ENCODE measurements at regions not wholly inside any gene's neighbourhood (a gene's known extent, or its start where the extent isn't known, plus 50 kb on each side); places are given as distances from the start of the nearest gene placed in this dataset.

DNA sequence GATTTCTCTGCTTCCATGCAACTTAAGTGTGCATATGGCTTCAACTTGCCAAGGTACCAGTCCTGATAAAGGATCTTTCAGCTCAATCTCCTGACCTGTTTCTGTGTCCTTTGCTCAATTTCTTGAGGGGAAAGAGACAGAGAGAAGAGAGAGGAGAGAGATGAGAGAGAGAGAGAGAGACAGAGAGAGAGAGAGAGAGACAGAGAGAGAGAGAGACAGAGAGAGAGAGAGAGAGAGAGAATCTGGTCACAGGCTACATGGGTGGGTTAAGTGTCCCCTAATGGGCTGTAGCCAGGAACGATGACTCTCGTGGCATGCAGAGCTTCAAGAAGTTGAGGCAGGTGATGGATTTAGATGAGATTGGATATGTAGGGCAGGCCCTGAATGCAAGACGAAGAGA, 335.2 kb upstream of the PRKCQ start:
- ATAC-seq (no peak), DNase-seq (ENCODE audit: low read depth, low spot score) (no peak)
- POLR2A ChIA-PET: no interaction called here
- Histone ChIP-seq H3K9ac (ENCODE audit: low read length) (no peak overlapping the region), H3K79me2 (ENCODE audit: insufficient read depth, low read length) (no peaks in the 10 kb centered on the region), H3K9me3 (ENCODE audit: control insufficient read depth in 1 of 2, insufficient read depth in 1 of 2, low read depth in 1 of 2, low read length in 2 of 2) (no peaks in the 10 kb centered on the region), H3K36me3 (ENCODE audit: control insufficient read depth in 1 of 2, insufficient read depth in 2 of 2, low read length in 2 of 2) (no peaks in the 10 kb centered on the region), H3K27me3 (ENCODE audit: insufficient read depth, low read length) (peaks cover 18% of the 10 kb centered on the region), H4K20me1 (ENCODE audit: insufficient read depth) (no peaks in the 10 kb centered on the region), H3K4me3 (replicated peaks in 1 of 2; ENCODE audit: low read depth in 1 of 2, low read length in 2 of 2) (no peak overlapping the region), H3K9me2 (ENCODE audit: insufficient read depth) (no peaks in the 10 kb centered on the region), H3K27ac (ENCODE audit: low read depth, low read length) (no peak overlapping the region), H3K4me2 (ENCODE audit: low read length) (no peak overlapping the region), H2AFZ (ENCODE audit: low read depth, low read length, poor library complexity, severe bottlenecking) (no peak overlapping the region), H3K4me1 (ENCODE audit: control insufficient read depth in 1 of 2, insufficient read depth in 2 of 2, low read length in 2 of 2) (no peaks in the 10 kb centered on the region)
- no peak for TF ChIP-seq ELF1 (IDR thresholded peaks at IDR 0.05; ENCODE audit: borderline replicate concordance, low read depth)
- TF ChIP-seq ZFX (IDR thresholded peaks at IDR 0.05): no peak
- TF ChIP-seq CEBPB (IDR thresholded peaks at IDR 0.05; ENCODE audit: low read depth): no peak
- TF ChIP-seq, protein P1, sequence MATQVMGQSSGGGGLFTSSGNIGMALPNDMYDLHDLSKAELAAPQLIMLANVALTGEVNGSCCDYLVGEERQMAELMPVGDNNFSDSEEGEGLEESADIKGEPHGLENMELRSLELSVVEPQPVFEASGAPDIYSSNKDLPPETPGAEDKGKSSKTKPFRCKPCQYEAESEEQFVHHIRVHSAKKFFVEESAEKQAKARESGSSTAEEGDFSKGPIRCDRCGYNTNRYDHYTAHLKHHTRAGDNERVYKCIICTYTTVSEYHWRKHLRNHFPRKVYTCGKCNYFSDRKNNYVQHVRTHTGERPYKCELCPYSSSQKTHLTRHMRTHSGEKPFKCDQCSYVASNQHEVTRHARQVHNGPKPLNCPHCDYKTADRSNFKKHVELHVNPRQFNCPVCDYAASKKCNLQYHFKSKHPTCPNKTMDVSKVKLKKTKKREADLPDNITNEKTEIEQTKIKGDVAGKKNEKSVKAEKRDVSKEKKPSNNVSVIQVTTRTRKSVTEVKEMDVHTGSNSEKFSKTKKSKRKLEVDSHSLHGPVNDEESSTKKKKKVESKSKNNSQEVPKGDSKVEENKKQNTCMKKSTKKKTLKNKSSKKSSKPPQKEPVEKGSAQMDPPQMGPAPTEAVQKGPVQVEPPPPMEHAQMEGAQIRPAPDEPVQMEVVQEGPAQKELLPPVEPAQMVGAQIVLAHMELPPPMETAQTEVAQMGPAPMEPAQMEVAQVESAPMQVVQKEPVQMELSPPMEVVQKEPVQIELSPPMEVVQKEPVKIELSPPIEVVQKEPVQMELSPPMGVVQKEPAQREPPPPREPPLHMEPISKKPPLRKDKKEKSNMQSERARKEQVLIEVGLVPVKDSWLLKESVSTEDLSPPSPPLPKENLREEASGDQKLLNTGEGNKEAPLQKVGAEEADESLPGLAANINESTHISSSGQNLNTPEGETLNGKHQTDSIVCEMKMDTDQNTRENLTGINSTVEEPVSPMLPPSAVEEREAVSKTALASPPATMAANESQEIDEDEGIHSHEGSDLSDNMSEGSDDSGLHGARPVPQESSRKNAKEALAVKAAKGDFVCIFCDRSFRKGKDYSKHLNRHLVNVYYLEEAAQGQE (IDR thresholded peaks at IDR 0.05; ENCODE audit: low read depth): no peak
- no peak for TF ChIP-seq TCF7L2 (IDR thresholded peaks at IDR 0.05; ENCODE audit: borderline replicate concordance, extremely low read depth, insufficient read depth, insufficient read length)
- TF ChIP-seq CBX3 (IDR thresholded peaks at IDR 0.05; ENCODE audit: low read depth): no peak
- no peak for TF ChIP-seq FOSL1 (IDR thresholded peaks at IDR 0.05; ENCODE audit: low read depth)
- no peak for TF ChIP-seq SIN3A (IDR thresholded peaks at IDR 0.05; ENCODE audit: low read depth)
- no peak for TF ChIP-seq EGR1 (IDR thresholded peaks at IDR 0.05; ENCODE audit: low read depth)
- no peak for TF ChIP-seq EZH2phosphoT487 (IDR thresholded peaks at IDR 0.05; ENCODE audit: borderline replicate concordance)
- TF ChIP-seq EZH2 (IDR thresholded peaks at IDR 0.05): no peak
- TF ChIP-seq, protein P2, sequence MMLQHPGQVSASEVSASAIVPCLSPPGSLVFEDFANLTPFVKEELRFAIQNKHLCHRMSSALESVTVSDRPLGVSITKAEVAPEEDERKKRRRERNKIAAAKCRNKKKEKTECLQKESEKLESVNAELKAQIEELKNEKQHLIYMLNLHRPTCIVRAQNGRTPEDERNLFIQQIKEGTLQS (IDR thresholded peaks at IDR 0.05): no peak
- TF ChIP-seq SP1 (IDR thresholded peaks at IDR 0.05; ENCODE audit: low read depth): no peak
- TF ChIP-seq, protein P3, sequence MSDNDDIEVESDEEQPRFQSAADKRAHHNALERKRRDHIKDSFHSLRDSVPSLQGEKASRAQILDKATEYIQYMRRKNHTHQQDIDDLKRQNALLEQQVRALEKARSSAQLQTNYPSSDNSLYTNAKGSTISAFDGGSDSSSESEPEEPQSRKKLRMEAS (IDR thresholded peaks at IDR 0.05): no peak
- no peak for TF ChIP-seq SRF (IDR thresholded peaks at IDR 0.05; ENCODE audit: low read depth)
- no peak for TF ChIP-seq ZBTB33 (IDR thresholded peaks at IDR 0.05; ENCODE audit: extremely low read depth, insufficient replicate concordance, low read length)
- no peak for TF ChIP-seq ZNF274 (IDR thresholded peaks at IDR 0.05; ENCODE audit: low read depth, low read length)
- CTCF ChIA-PET: no interaction called here
- no TSS peak for BruUV-seq (replicated peaks)
- intact Hi-C loops (cut with micrococcal nuclease): loop anchor here (2.0 kb wide), 1 partner anchor 499 kb away; no protein-coding TSS in a partner anchor
- RAD21 ChIA-PET (ENCODE audit: low non-redundant PET in 1 of 2, low total read pairs in 2 of 2, uncharacterized antibody in 2 of 2, unreplicated experiment in 2 of 2): no interaction called here

Data from HCT116 (cell line).